ENCODE measurements at regions not wholly inside any gene's neighbourhood (a gene's known extent, or its start where the extent isn't known, plus 50 kb on each side); places are given as distances from the start of the nearest gene placed in this dataset.

- Histone ChIP-seq H3K9me3 (replicated peaks; ENCODE audit: control insufficient read depth, insufficient read depth, low read length) (no peaks in the 10 kb centered on the region), H3K4me3 (replicated peaks in 1 of 3; ENCODE audit: insufficient read depth in 1 of 3, low read depth in 1 of 3, low read length in 3 of 3) (no peak overlapping the region), H3K9ac (replicated peaks; ENCODE audit: extremely low read depth, insufficient read depth, low read length) (no peak overlapping the region), H2AFZ (ENCODE audit: low read depth, low read length) (no peak overlapping the region), H3K4me1 (ENCODE audit: control insufficient read depth, extremely low read depth, insufficient read depth, low read length) (no peaks in the 10 kb centered on the region), H3K36me3 (ENCODE audit: control insufficient read depth in 2 of 2, extremely low read depth in 1 of 2, insufficient read depth in 2 of 2, low read length in 2 of 2) (no peaks in the 10 kb centered on the region), H3K27me3 (ENCODE audit: control insufficient read depth in 2 of 2, insufficient read depth in 2 of 2, low read length in 2 of 2) (peaks cover 0 to 2% of the 10 kb centered on the region in 2 experiments), H3K4me2 (ENCODE audit: insufficient read depth, low read length) (no peak overlapping the region), H3K27ac (ENCODE audit: insufficient read depth, low read depth, low read length) (no peak overlapping the region), H3K79me2 (ENCODE audit: control insufficient read depth, insufficient read depth, low read length) (no peaks in the 10 kb centered on the region), H4K20me1 (replicated peaks; ENCODE audit: control insufficient read depth, extremely low read depth, insufficient read depth, low read length) (no peaks in the 10 kb centered on the region), H3K9me1 (replicated peaks; ENCODE audit: control insufficient read depth, extremely low read depth, insufficient read depth, low read length) (no peaks in the 10 kb centered on the region)
- DNase-seq (ENCODE audit: low read depth, low spot score) = no peak
- FAIRE-seq = no peak
- no TSS peak for BruUV-seq (replicated peaks)
- ChIA-PET CTCF (interaction anchor here (1.1 kb wide), 1 partner anchor 65 kb away, joined by 3 read pairs; no protein-coding TSS in a partner anchor), POLR2A (no interaction called here)
- dilution Hi-C loops (cut with MboI; ENCODE audit: extremely low pct_ligation_motif_present, low sequenced_read_pairs) = no loop called here
- TF ChIP-seq POLR2A (IDR thresholded peaks at IDR 0.05; ENCODE audit: low read depth, low read length) (no peak), POLR2AphosphoS5 (IDR thresholded peaks at IDR 0.05; ENCODE audit: insufficient read depth, low read depth, low read length) (no peak), JUN (IDR thresholded peaks at IDR 0.05; ENCODE audit: borderline replicate concordance, insufficient read depth, insufficient read length, low read depth) (no peak), EZH2 (IDR thresholded peaks at IDR 0.05; ENCODE audit: borderline replicate concordance, low read depth, low read length, severe bottlenecking) (no peak), MYC (IDR thresholded peaks at IDR 0.05; ENCODE audit: low read depth, low read length) (no peak), FOS (IDR thresholded peaks at IDR 0.05; ENCODE audit: borderline replicate concordance, insufficient read depth, low read length) (no peak), CTCF (IDR thresholded peaks at IDR 0.05; ENCODE audit: extremely low read depth in 1 of 2, insufficient read depth in 1 of 2, low read depth in 1 of 2, low read length in 2 of 2) (no peak), MAX (IDR thresholded peaks at IDR 0.05; ENCODE audit: insufficient read depth, insufficient read length) (no peak), GATA2 (IDR thresholded peaks at IDR 0.05; ENCODE audit: insufficient read depth, insufficient read length, low read depth, low read length) (no peak)
- intact Hi-C loops (cut with micrococcal nuclease) = no loop called here
Measured at GRCh38 chr4:156137679-156138473, 184.2 kb upstream of the CTSO start.

Measured in endothelial cell of umbilical vein (primary cell).